HepG2 (cell line): ENCODE measurements at regions not wholly inside any gene's neighbourhood (a gene's known extent, or its start where the extent isn't known, plus 50 kb on each side); places are given as distances from the start of the nearest gene placed in this dataset.

ENCODE experiments used
- CBFB ChIP-seq: sonication (generic); formaldehyde crosslinking; IDR thresholded peaks from 2 replicates; pipeline ENCODE4 v1.4.0; 2020; ENCODE audit warnings: missing genetic modification reagents
- FOSL1 ChIP-seq: sonication (generic); formaldehyde crosslinking; IDR thresholded peaks from 2 replicates; pipeline ENCODE4 v1.9.0; 2021; ENCODE audit warnings: missing genetic modification reagents, borderline replicate concordance
- FOXC1 ChIP-seq: sonication (generic); formaldehyde crosslinking; IDR thresholded peaks from 2 replicates; pipeline ENCODE4 v1.8.0; 2022; ENCODE audit warnings: mild to moderate bottlenecking, missing genetic modification reagents, borderline replicate concordance
- GFI1 ChIP-seq: sonication (generic); formaldehyde crosslinking; IDR thresholded peaks from 2 replicates; pipeline ENCODE4 v1.5.0; 2020; ENCODE audit warnings: missing genetic modification reagents, mild to moderate bottlenecking, borderline replicate concordance
- HNF1A ChIP-seq, 2 experiments: sonication (generic) in 1 of 2; formaldehyde crosslinking in 1 of 2; IDR thresholded peaks; 2 replicates each; pipeline versions ENCODE4 v1.4.0 to v1.6.1; 2016 to 2020; ENCODE audit warnings: borderline replicate concordance in 1 of 2, low read depth in 1 of 2, mild to moderate bottlenecking in 1 of 2, missing genetic modification reagents in 1 of 2
- LCORL ChIP-seq, 2 experiments: fragments of 450-650 bp in 1 of 2; sonication (generic) in 1 of 2; formaldehyde crosslinking in 1 of 2; IDR thresholded peaks; 2 replicates each; pipeline versions ENCODE4 v1.5.0 to v1.6.1; 2017 to 2020; ENCODE audit warnings: antibody characterized with exemption in 1 of 2, missing genetic modification reagents in 1 of 2
- MAF1 ChIP-seq: sonication (generic); formaldehyde crosslinking; IDR thresholded peaks from 2 replicates; pipeline ENCODE4 v1.5.0; 2020; ENCODE audit warnings: missing genetic modification reagents, borderline replicate concordance
- PHF5A ChIP-seq: IDR thresholded peaks from one replicate; pipeline ENCODE4 v1.6.1; 2018; ENCODE audit warnings: low read depth, missing genetic modification reagents; ENCODE audit not compliant: unreplicated experiment
- TCF12 ChIP-seq, 2 experiments: fragments of 450-650 bp in 1 of 2; sonication (generic) in 1 of 2; formaldehyde crosslinking in 1 of 2; IDR thresholded peaks; 2 replicates each; pipeline versions ENCODE4 v1.6.1 to v1.8.0; 2017 to 2022; ENCODE audit warnings: antibody characterized with exemption in 1 of 2, mild to moderate bottlenecking in 1 of 2, missing genetic modification reagents in 1 of 2, moderate library complexity in 1 of 2
- ZBTB37 ChIP-seq: sonication (generic); formaldehyde crosslinking; IDR thresholded peaks from 2 replicates; pipeline ENCODE4 v1.4.0; 2020; ENCODE audit warnings: mild to moderate bottlenecking, missing genetic modification reagents
- ZBTB42 ChIP-seq: sonication (generic); formaldehyde crosslinking; IDR thresholded peaks from 2 replicates; pipeline ENCODE4 v1.5.0; 2020; ENCODE audit warnings: mild to moderate bottlenecking, missing genetic modification reagents
- ZNF264 ChIP-seq: sonication (generic); formaldehyde crosslinking; IDR thresholded peaks from 2 replicates; pipeline ENCODE4 v1.4.0; 2020; ENCODE audit warnings: missing genetic modification reagents
- ZNF7 ChIP-seq: IDR thresholded peaks from 2 replicates; pipeline ENCODE4 v1.6.1; 2016; ENCODE audit warnings: missing biosample characterization, missing genetic modification reagents
- TF ChIP-seq, protein P1 (sequence below): sonication (generic); formaldehyde crosslinking; IDR thresholded peaks from 2 replicates; pipeline ENCODE4 v1.5.0; 2020; ENCODE audit warnings: mild to moderate bottlenecking, missing genetic modification reagents, borderline replicate concordance
- TF ChIP-seq, protein P2 (sequence below): sonication (generic); formaldehyde crosslinking; conservative IDR thresholded peaks from 2 replicates; pipeline ENCODE4 v1.4.0; 2020; ENCODE audit warnings: mild to moderate bottlenecking, missing genetic modification reagents, moderate library complexity

GRCh38 chr20:50389438-50389807 lies 120.8 kb upstream of the PTPN1 start (continued):
- TF ChIP-seq, protein P1, sequence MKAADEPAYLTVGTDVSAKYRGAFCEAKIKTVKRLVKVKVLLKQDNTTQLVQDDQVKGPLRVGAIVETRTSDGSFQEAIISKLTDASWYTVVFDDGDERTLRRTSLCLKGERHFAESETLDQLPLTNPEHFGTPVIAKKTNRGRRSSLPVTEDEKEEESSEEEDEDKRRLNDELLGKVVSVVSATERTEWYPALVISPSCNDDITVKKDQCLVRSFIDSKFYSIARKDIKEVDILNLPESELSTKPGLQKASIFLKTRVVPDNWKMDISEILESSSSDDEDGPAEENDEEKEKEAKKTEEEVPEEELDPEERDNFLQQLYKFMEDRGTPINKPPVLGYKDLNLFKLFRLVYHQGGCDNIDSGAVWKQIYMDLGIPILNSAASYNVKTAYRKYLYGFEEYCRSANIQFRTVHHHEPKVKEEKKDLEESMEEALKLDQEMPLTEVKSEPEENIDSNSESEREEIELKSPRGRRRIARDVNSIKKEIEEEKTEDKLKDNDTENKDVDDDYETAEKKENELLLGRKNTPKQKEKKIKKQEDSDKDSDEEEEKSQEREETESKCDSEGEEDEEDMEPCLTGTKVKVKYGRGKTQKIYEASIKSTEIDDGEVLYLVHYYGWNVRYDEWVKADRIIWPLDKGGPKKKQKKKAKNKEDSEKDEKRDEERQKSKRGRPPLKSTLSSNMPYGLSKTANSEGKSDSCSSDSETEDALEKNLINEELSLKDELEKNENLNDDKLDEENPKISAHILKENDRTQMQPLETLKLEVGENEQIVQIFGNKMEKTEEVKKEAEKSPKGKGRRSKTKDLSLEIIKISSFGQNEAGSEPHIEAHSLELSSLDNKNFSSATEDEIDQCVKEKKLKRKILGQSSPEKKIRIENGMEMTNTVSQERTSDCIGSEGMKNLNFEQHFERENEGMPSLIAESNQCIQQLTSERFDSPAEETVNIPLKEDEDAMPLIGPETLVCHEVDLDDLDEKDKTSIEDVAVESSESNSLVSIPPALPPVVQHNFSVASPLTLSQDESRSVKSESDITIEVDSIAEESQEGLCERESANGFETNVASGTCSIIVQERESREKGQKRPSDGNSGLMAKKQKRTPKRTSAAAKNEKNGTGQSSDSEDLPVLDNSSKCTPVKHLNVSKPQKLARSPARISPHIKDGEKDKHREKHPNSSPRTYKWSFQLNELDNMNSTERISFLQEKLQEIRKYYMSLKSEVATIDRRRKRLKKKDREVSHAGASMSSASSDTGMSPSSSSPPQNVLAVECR (CRISPR knock-in tag), result 0 out of 2 replicates have a peak, but pooled peaks have one; percentile 9
- TF ChIP-seq LCORL (IDR thresholded peaks at IDR 0.05), result peak; percentile 90
- peak; percentile 82; the same call in 1 of the 2 replicates for TF ChIP-seq LCORL (CRISPR knock-in tag; IDR thresholded peaks at IDR 0.05)
- peak; percentile 99 for TF ChIP-seq ZBTB37 (CRISPR knock-in tag)
- TF ChIP-seq ZBTB42, result 0 out of 2 replicates have a peak, but pooled peaks have one; percentile 9
- no peak for TF ChIP-seq FOXC1 (CRISPR knock-in tag)
- TF ChIP-seq, protein P2, sequence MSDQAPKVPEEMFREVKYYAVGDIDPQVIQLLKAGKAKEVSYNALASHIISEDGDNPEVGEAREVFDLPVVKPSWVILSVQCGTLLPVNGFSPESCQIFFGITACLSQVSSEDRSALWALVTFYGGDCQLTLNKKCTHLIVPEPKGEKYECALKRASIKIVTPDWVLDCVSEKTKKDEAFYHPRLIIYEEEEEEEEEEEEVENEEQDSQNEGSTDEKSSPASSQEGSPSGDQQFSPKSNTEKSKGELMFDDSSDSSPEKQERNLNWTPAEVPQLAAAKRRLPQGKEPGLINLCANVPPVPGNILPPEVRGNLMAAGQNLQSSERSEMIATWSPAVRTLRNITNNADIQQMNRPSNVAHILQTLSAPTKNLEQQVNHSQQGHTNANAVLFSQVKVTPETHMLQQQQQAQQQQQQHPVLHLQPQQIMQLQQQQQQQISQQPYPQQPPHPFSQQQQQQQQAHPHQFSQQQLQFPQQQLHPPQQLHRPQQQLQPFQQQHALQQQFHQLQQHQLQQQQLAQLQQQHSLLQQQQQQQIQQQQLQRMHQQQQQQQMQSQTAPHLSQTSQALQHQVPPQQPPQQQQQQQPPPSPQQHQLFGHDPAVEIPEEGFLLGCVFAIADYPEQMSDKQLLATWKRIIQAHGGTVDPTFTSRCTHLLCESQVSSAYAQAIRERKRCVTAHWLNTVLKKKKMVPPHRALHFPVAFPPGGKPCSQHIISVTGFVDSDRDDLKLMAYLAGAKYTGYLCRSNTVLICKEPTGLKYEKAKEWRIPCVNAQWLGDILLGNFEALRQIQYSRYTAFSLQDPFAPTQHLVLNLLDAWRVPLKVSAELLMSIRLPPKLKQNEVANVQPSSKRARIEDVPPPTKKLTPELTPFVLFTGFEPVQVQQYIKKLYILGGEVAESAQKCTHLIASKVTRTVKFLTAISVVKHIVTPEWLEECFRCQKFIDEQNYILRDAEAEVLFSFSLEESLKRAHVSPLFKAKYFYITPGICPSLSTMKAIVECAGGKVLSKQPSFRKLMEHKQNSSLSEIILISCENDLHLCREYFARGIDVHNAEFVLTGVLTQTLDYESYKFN (CRISPR knock-in tag), result peak; percentile 86
- peak; percentile 51 for TF ChIP-seq HNF1A (IDR thresholded peaks at IDR 0.05; ENCODE audit: low read depth)
- 0 out of 2 replicates have a peak, but pooled peaks have one; percentile 47 for TF ChIP-seq HNF1A (CRISPR knock-in tag; IDR thresholded peaks at IDR 0.05; ENCODE audit: borderline replicate concordance)
- peak; percentile 4; the same call in 1 of the 2 replicates for TF ChIP-seq ZNF264 (CRISPR knock-in tag)
- TF ChIP-seq FOSL1 (CRISPR knock-in tag), result 0 out of 2 replicates have a peak, but pooled peaks have one; percentile 10
- 0 out of 2 replicates have a peak, but pooled peaks have one; percentile 73 for TF ChIP-seq CBFB
- no peak for TF ChIP-seq MAF1 (CRISPR knock-in tag)
- TF ChIP-seq ZNF7, result peak; percentile 26; the same call in 1 of the 2 replicates
- TF ChIP-seq TCF12 (IDR thresholded peaks at IDR 0.05), result no peak
- TF ChIP-seq TCF12 (CRISPR knock-in tag; IDR thresholded peaks at IDR 0.05), result peak; percentile 87
- peak; percentile 89 for TF ChIP-seq GFI1 (CRISPR knock-in tag)
- TF ChIP-seq PHF5A (CRISPR knock-in tag), result peak; percentile 4
